Epithelial cell of proximal tubule (primary cell): ENCODE measurements at regions not wholly inside any gene's neighbourhood (a gene's known extent, or its start where the extent isn't known, plus 50 kb on each side); places are given as distances from the start of the nearest gene placed in this dataset.
"Not testable (repeated sequence)": the region's sequence is repeated elsewhere in the genome, so short reads cannot be mapped to it uniquely, and the experiment has no call there.

Experiments used
- DNase-seq: peaks from one replicate; pipeline ENCODE4 v3.0.0-alpha.2; 2011; ENCODE audit warnings: low read depth
- H3K4me3 ChIP-seq: 2 replicates; pipeline ENCODE4 v1.5.1; 2011; ENCODE audit warnings: low read depth, mild to moderate bottlenecking, low read length
- CTCF ChIP-seq: conservative IDR thresholded peaks from 2 replicates; pipeline ENCODE4 v1.5.1; 2012; ENCODE audit warnings: low read depth, mild to moderate bottlenecking, low read length

DNA sequence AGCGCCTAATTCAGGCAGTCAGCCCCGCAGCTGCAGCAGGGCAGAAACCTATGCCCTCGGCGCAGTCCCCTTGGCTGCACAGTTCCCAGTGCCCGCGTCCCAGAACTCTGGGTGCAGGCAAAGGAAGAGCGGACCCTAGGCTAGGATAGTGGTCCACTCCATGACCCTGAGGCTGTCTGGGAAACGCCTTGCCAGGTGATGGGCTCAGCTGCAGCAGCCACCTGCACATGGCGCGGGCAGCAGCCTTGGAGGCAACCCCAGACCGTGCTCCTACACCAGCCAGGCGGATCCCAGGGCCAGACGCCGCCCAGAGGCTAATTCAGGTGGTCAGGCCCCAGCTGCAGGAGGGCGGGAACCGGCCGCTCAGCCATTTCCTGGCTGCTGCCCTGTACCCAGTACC lies 83.0 kb downstream of the POTEC start:
- H3K4me3 ChIP-seq, DNase-seq: not testable (repeated sequence)

GRCh38 chr18:14459826-14460225 lies 83.6 kb downstream of the POTEC start:
- H3K4me3 ChIP-seq, DNase-seq: not testable (repeated sequence)

DNA sequence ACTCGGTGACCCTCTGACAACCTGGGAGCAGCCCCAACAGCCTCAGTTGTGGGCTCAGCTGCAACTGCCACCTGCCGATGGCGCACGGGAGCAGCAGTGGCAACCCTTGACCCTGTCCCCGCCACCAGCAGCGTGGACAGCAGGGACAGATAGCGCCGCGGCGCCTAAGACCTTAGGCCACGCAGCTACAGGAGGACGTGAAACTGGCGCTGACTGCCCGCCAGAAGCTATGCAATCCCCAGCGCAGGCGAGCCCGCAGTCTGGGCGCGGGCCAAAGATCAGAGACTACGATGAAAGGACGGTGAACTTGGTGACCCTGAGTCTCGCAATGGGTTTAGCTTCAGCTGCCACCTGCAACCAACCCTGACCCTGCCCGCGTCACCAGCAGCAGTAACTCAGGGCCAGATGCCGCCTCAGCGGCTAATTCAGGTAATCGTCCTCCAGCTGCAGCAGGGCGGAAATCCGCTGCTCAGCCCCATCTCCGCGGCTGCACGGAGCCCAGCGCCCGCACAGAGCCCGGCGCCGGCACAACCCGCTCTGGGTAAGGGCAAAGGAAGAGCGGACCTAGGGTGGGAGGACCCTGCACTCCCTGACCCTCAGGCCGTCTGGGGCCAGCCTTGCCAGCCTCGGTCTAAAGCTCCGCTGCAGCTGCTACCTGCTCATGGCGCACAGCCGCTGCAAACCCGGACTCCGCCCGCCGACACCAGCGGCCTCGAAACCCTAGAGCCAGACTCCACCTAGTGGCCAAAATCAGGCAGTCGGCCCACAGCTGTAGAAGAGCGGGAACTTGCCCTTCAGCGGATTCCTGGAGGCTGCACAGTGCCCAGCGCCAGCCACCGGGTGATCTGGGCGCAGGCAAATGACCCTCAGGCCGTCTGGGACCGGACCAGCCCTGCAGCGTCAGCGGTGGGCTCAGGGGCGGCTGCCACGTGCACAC lies 85.1 kb downstream of the POTEC start:
- DNase-seq = not testable (repeated sequence)
- peak overlapping the region; percentile 39 for H3K4me3 ChIP-seq
- peak; percentile 43 for TF ChIP-seq CTCF

GRCh38 chr18:14450637-14451009 lies 92.8 kb downstream of the POTEC start:
- DNase-seq = not testable (repeated sequence)
- H3K4me3 ChIP-seq = peak overlapping the region; percentile 48

DNA sequence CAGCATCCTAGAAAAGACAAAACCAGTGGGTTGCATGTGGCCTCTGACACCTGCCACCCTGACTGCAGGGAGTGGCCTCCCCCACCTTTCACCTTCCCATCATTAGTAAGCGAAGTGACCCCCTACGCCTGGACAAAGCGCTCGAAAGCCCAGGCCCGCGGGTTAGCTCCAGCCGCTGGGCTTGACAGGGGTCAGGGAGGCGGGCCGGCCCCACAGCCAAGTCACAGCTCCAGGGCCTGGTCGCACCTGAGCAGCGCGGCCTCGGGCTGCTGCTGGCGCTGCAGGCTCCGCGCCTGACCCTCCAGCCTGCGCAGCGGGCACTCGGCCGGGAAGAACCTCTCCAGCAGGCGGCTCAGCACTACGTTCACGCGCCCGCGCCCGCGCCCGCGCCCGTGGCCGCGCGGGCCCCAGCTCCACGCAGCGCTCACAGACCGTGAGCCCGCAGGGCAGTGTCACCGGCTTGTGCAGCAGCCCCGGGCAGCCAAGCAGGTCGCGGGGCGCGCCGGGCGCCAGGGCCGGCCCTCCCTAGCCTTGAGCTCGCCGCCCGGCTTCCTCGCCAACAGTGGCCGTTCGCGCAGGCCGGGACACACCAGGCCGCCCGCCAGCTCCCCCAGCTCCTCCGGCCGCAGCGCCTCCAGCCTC lies 93.3 kb downstream of the POTEC start:
- peak overlapping the region; percentile 40 for H3K4me3 ChIP-seq
- not testable (repeated sequence) for DNase-seq

- not testable (repeated sequence) for H3K4me3 ChIP-seq, DNase-seq
Measured at GRCh38 chr18:14449062-14449461, 94.3 kb downstream of the POTEC start.

- DNase-seq, H3K4me3 ChIP-seq: not testable (repeated sequence)
Measured at GRCh38 chr18:14447715-14448114, 95.7 kb downstream of the POTEC start.

GRCh38 chr18:14435460-14435859 lies 107.9 kb downstream of the POTEC start:
- not testable (repeated sequence) for H3K4me3 ChIP-seq, DNase-seq

GRCh38 chr18:14432371-14432770 lies 111.0 kb downstream of the POTEC start:
- not testable (repeated sequence) for H3K4me3 ChIP-seq, DNase-seq

- H3K4me3 ChIP-seq = peak overlapping the region; percentile 68
Measured at GRCh38 chr18:14431031-14431521, 112.3 kb downstream of the POTEC start.

DNA sequence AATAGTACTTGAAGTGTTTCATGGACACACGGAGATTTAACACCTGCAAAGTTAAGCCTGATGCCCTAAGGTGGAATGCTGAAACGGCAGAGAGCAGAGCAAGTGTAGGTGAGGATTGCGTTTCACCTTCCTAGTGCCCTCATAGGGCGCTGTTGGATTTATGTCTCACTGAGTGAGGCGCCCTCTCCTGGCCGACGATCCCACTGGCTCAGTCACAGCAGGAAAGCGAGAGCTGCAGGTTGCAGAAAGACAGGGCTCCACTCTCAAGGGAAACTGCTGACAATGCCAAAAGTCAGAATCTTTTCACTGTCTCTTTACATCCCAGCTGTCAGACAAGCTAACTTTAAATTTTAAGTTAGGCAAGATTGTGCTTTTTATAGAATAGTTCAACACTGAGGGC lies 127.6 kb downstream of the POTEC start:
- H3K4me3 ChIP-seq, DNase-seq: not testable (repeated sequence)
- TF ChIP-seq CTCF = peak; percentile 56

More at GRCh38 chr18:14431031-14431521, 112.3 kb downstream of the POTEC start:
- DNase-seq = not testable (repeated sequence)

GRCh38 chr18:14415399-14415798 lies 128.0 kb downstream of the POTEC start:
- not testable (repeated sequence) for H3K4me3 ChIP-seq

DNA sequence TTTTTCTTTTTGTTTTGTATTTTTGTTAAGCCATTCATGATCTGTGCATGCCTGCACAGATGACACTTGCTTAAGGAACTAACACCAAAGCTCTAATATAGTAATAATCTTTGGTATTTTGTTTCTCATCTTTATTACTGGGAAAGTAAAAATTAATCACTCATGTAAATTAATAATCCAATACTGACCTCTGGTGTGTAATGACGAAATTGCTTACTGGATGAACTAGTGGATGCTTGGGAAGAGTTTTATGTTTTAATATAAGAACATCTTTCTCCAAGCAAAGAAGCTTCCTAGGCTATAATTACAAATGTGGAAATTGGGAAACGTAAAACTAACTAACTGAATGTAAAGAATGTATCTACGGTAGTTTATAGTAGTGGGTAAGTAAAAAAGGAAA lies 147.9 kb downstream of the POTEC start:
- H3K4me3 ChIP-seq, DNase-seq: not testable (repeated sequence)

More at GRCh38 chr18:14415399-14415798, 128.0 kb downstream of the POTEC start:
- not testable (repeated sequence) for DNase-seq

- H3K4me3 ChIP-seq, DNase-seq: not testable (repeated sequence)
Measured at GRCh38 chr18:14393563-14394103, 149.8 kb downstream of the POTEC start.

DNA sequence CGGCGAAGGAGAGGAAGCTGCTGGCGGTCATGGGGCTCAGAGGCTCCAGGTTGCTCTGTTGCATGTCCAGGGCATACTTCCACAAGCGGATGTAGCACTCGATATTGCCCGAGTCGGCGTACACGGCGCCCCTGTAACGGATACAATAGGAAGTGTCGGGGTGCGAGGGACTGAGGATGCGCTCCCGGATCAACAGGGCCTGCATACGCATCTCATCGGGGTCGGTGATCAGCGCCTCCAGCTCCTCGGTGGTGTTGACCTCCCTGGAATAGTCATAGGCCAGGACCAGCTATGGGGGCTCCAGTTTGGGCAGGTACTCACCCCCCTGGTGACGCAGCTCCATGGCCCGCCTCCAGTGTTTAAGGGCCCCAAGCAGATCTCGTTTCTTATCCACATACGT lies 150.8 kb downstream of the POTEC start:
- not testable (repeated sequence) for DNase-seq, H3K4me3 ChIP-seq

DNA sequence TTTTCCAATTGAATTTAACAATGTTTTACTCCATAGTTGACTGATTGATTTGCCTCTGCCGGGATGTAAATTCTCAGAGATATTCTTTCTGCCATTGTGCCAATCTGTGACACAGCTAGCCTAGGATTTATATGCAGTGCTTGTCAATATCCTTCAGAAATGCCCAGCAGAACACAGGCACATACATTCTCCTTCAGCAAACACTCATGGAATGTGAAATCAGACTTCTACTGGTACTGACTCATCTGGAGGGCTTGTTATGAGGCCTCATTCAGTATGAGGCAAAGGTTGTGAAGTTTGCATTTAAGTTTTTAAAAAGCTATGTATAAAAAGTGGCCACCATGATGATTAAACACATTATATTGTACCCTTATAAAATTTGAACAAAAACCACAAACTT lies 158.4 kb downstream of the POTEC start:
- not testable (repeated sequence) for H3K4me3 ChIP-seq, DNase-seq

GRCh38 chr18:14382666-14383065 lies 160.7 kb downstream of the POTEC start:
- not testable (repeated sequence) for H3K4me3 ChIP-seq, DNase-seq
